ENCODE measurements at regions not wholly inside any gene's neighbourhood (a gene's known extent, or its start where the extent isn't known, plus 50 kb on each side); places are given as distances from the start of the nearest gene placed in this dataset.

GRCh38 chr2:117409443-117409842 is 405.0 kb upstream of the DDX18 start:
- TF ChIP-seq, protein P1, sequence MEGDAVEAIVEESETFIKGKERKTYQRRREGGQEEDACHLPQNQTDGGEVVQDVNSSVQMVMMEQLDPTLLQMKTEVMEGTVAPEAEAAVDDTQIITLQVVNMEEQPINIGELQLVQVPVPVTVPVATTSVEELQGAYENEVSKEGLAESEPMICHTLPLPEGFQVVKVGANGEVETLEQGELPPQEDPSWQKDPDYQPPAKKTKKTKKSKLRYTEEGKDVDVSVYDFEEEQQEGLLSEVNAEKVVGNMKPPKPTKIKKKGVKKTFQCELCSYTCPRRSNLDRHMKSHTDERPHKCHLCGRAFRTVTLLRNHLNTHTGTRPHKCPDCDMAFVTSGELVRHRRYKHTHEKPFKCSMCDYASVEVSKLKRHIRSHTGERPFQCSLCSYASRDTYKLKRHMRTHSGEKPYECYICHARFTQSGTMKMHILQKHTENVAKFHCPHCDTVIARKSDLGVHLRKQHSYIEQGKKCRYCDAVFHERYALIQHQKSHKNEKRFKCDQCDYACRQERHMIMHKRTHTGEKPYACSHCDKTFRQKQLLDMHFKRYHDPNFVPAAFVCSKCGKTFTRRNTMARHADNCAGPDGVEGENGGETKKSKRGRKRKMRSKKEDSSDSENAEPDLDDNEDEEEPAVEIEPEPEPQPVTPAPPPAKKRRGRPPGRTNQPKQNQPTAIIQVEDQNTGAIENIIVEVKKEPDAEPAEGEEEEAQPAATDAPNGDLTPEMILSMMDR (conservative IDR thresholded peaks at IDR 0.05; ENCODE audit: low read depth, low read length): no peak
- TF ChIP-seq EZH2phosphoT487 (IDR thresholded peaks at IDR 0.05; ENCODE audit: borderline replicate concordance, low read length) (no peak), EZH2 (IDR thresholded peaks at IDR 0.05; ENCODE audit: low read length, unreplicated experiment) (no peak)

Measured in PC-3 (cell line).